ACC112 (cell line): ENCODE measurements at regions not wholly inside any gene's neighbourhood (a gene's known extent, or its start where the extent isn't known, plus 50 kb on each side); places are given as distances from the start of the nearest gene placed in this dataset.

Experiments
- H2AFZ ChIP-seq: fragments of 200-600 bp; sonication (generic); one replicate; pipeline ENCODE4 v1.6.0; 2017; ENCODE audit warnings: antibody characterized with exemption, low read length; ENCODE audit not compliant: unreplicated experiment
- H3K27ac ChIP-seq: fragments of 200-600 bp; sonication (generic); 2 replicates; pipeline ENCODE4 v1.5.1; 2014; ENCODE audit warnings: low read depth, mild to moderate bottlenecking, antibody characterized with exemption, low read length, moderate library complexity
- H3K27me3 ChIP-seq: fragments of 200-600 bp; sonication (generic); 2 replicates; pipeline ENCODE4 v1.6.1; 2014; ENCODE audit warnings: mild to moderate bottlenecking, antibody characterized with exemption, low read length, moderate library complexity, mixed read lengths; ENCODE audit not compliant: insufficient read depth
- H3K36me3 ChIP-seq: fragments of 200-600 bp; sonication (generic); 2 replicates; pipeline ENCODE4 v1.6.1; 2016; ENCODE audit warnings: mild to moderate bottlenecking, antibody characterized with exemption, low read length, moderate library complexity, mixed read lengths; ENCODE audit not compliant: insufficient read depth
- H3K4me1 ChIP-seq: fragments of 200-600 bp; sonication (generic); one replicate; pipeline ENCODE4 v1.6.1; 2016; ENCODE audit warnings: low read length, mixed read lengths; ENCODE audit not compliant: insufficient read depth, unreplicated experiment, control insufficient read depth
- H3K4me3 ChIP-seq: fragments of 200-600 bp; sonication (generic); 2 replicates; pipeline ENCODE4 v1.5.1; 2014; ENCODE audit warnings: mild to moderate bottlenecking, low read depth, low read length
- H3K79me2 ChIP-seq: fragments of 200-600 bp; sonication (generic); one replicate; pipeline ENCODE4 v1.6.0; 2016; ENCODE audit warnings: low read length; ENCODE audit not compliant: control insufficient read depth, unreplicated experiment, insufficient read depth

DNA sequence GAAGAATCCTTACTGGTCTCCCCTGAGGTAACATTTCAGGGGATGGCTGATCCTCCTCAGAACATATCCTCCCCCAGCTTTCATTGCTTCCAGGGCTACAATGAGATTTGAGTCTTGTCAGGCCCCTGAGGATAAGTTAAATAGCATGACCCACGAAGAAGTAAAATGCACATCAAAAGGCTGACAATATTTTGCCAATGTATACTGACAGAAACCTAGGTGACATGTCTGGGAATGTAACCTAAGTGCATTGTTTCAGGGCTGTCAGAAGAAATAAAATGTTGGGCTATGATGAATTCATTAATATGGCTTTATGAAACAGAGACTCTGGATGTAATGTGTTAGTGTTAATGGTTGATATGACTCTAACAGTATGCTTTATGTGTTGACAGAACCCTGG lies 471.5 kb downstream of the HDGFL1 start:
- H3K79me2 ChIP-seq: no peaks in the 10 kb centered on the region
- no peak overlapping the region for H3K27ac ChIP-seq
- H3K4me3 ChIP-seq: no peak overlapping the region
- H3K27me3 ChIP-seq: no peaks in the 10 kb centered on the region
- H2AFZ ChIP-seq: no peak overlapping the region
- no peaks in the 10 kb centered on the region for H3K36me3 ChIP-seq
- no peaks in the 10 kb centered on the region for H3K4me1 ChIP-seq

GRCh38 chr6:23045280-23045679 lies 475.9 kb downstream of the HDGFL1 start:
- H3K4me3 ChIP-seq: no peak overlapping the region
- H3K27ac ChIP-seq: no peak overlapping the region
- no peaks in the 10 kb centered on the region for H3K79me2 ChIP-seq
- no peak overlapping the region for H2AFZ ChIP-seq
- no peaks in the 10 kb centered on the region for H3K36me3 ChIP-seq
- no peaks in the 10 kb centered on the region for H3K27me3 ChIP-seq
- H3K4me1 ChIP-seq: no peaks in the 10 kb centered on the region

- no peak overlapping the region for H2AFZ ChIP-seq
- no peaks in the 10 kb centered on the region for H3K36me3 ChIP-seq
- no peak overlapping the region for H3K4me3 ChIP-seq
- H3K79me2 ChIP-seq: no peaks in the 10 kb centered on the region
- no peak overlapping the region for H3K27ac ChIP-seq
- no peaks in the 10 kb centered on the region for H3K27me3 ChIP-seq
- no peaks in the 10 kb centered on the region for H3K4me1 ChIP-seq
These were observed 486.2 kb downstream of the HDGFL1 start for GRCh38 chr6:23055523-23055922.

GRCh38 chr6:23073821-23074220 lies 504.5 kb downstream of the HDGFL1 start:
- no peaks in the 10 kb centered on the region for H3K27me3 ChIP-seq
- no peaks in the 10 kb centered on the region for H3K4me1 ChIP-seq
- no peak overlapping the region for H3K27ac ChIP-seq
- H3K36me3 ChIP-seq: no peaks in the 10 kb centered on the region
- H3K4me3 ChIP-seq: no peak overlapping the region
- H3K79me2 ChIP-seq: no peaks in the 10 kb centered on the region
- no peak overlapping the region for H2AFZ ChIP-seq

GRCh38 chr6:23077772-23078171 lies 508.4 kb downstream of the HDGFL1 start:
- H3K4me1 ChIP-seq: no peaks in the 10 kb centered on the region
- H3K27ac ChIP-seq: no peak overlapping the region
- H3K4me3 ChIP-seq: no peak overlapping the region
- no peaks in the 10 kb centered on the region for H3K79me2 ChIP-seq
- no peaks in the 10 kb centered on the region for H3K27me3 ChIP-seq
- H3K36me3 ChIP-seq: no peaks in the 10 kb centered on the region
- H2AFZ ChIP-seq: no peak overlapping the region

GRCh38 chr6:23081701-23082100 lies 512.3 kb downstream of the HDGFL1 start:
- Histone ChIP-seq H3K79me2 (no peaks in the 10 kb centered on the region), H3K36me3 (no peaks in the 10 kb centered on the region), H2AFZ (no peak overlapping the region), H3K27ac (no peak overlapping the region), H3K4me3 (no peak overlapping the region), H3K27me3 (no peaks in the 10 kb centered on the region), H3K4me1 (no peaks in the 10 kb centered on the region)

GRCh38 chr6:23086100-23086499 lies 516.7 kb downstream of the HDGFL1 start:
- no peak overlapping the region for H3K27ac ChIP-seq
- no peaks in the 10 kb centered on the region for H3K36me3 ChIP-seq

DNA sequence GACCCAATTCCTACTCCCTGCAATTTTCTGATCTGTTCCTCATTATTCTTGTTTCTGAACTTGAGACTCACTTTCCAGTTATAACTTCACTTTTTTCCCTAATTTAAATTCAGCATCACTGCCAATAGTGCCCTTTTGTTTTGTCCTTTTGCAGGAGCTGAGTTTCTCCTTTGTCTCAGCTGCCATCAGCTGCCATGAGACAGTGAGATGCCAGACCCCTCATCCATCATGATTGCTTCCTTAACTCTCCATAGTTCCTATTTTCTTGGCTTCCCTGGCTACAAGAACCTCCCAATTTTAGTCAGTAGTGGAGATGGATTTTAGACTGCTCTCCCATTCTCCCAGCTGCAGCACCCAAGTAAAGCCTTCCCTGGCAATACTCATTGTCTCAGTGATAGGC lies 518.1 kb downstream of the HDGFL1 start:
- H3K27me3 ChIP-seq: no peaks in the 10 kb centered on the region
- H3K79me2 ChIP-seq: no peaks in the 10 kb centered on the region
- H2AFZ ChIP-seq: no peak overlapping the region
- H3K4me3 ChIP-seq: no peak overlapping the region
- no peak overlapping the region for H3K27ac ChIP-seq
- H3K36me3 ChIP-seq: no peaks in the 10 kb centered on the region
- H3K4me1 ChIP-seq: no peaks in the 10 kb centered on the region

More at GRCh38 chr6:23086100-23086499, 516.7 kb downstream of the HDGFL1 start:
- Histone ChIP-seq H3K79me2 (no peaks in the 10 kb centered on the region), H3K4me1 (no peaks in the 10 kb centered on the region), H3K4me3 (no peak overlapping the region), H3K27me3 (no peaks in the 10 kb centered on the region), H2AFZ (no peak overlapping the region)

GRCh38 chr6:23088761-23089160 lies 519.4 kb downstream of the HDGFL1 start:
- Histone ChIP-seq H3K36me3 (no peaks in the 10 kb centered on the region), H3K4me3 (no peak overlapping the region), H3K4me1 (no peaks in the 10 kb centered on the region), H2AFZ (no peak overlapping the region), H3K27me3 (no peaks in the 10 kb centered on the region), H3K27ac (no peak overlapping the region), H3K79me2 (no peaks in the 10 kb centered on the region)

GRCh38 chr6:23089981-23090380 lies 520.6 kb downstream of the HDGFL1 start:
- Histone ChIP-seq H3K79me2 (no peaks in the 10 kb centered on the region), H3K4me3 (no peak overlapping the region), H2AFZ (no peak overlapping the region), H3K36me3 (no peaks in the 10 kb centered on the region), H3K27ac (no peak overlapping the region), H3K4me1 (no peaks in the 10 kb centered on the region), H3K27me3 (no peaks in the 10 kb centered on the region)

DNA sequence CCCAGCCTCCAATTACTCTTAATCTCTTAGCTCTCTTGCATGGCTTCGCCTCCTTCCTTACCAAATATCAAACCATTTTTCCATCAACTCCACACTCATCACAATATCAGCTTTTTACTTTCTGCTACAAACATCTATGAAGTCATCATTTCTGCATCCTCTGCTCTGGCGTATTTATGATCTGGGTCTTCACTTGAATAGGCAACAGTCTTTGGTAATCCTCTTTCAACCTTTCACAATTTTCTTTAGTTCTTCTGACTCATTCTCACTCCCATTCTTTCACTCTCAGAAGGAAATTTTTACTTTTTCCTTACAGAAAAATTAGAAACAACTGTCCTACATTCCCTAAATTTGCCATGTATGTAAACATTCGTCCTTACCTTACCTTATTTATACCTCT lies 522.4 kb downstream of the HDGFL1 start:
- Histone ChIP-seq H3K79me2 (no peaks in the 10 kb centered on the region), H3K4me1 (no peaks in the 10 kb centered on the region), H2AFZ (no peak overlapping the region), H3K27me3 (no peaks in the 10 kb centered on the region), H3K27ac (no peak overlapping the region), H3K36me3 (no peaks in the 10 kb centered on the region), H3K4me3 (no peak overlapping the region)
